WTC11 (cell line): ENCODE measurements at regions not wholly inside any gene's neighbourhood (a gene's known extent, or its start where the extent isn't known, plus 50 kb on each side); places are given as distances from the start of the nearest gene placed in this dataset.

Experiments used
- ATF3 ChIP-seq: sonication (generic); formaldehyde crosslinking; conservative IDR thresholded peaks from 2 replicates; pipeline ENCODE4 v1.8.1; 2022; ENCODE audit warnings: mild to moderate bottlenecking, missing genetic modification reagents
- NR2C2 ChIP-seq: sonication (generic); formaldehyde crosslinking; IDR thresholded peaks from 2 replicates; pipeline ENCODE4 v1.8.0; 2022; ENCODE audit warnings: mild to moderate bottlenecking, missing genetic modification reagents
- TP53 ChIP-seq: sonication (generic); formaldehyde crosslinking; IDR thresholded peaks from 2 replicates; pipeline ENCODE4 v1.8.1; 2023; ENCODE audit warnings: mild to moderate bottlenecking, missing genetic modification reagents
- ZNF138 ChIP-seq: sonication (generic); formaldehyde crosslinking; conservative IDR thresholded peaks from 2 replicates; pipeline ENCODE4 v1.8.1; 2022; ENCODE audit warnings: mild to moderate bottlenecking, moderate library complexity, missing genetic modification reagents

- TF ChIP-seq ATF3 (CRISPR knock-in tag) (no peak), NR2C2 (CRISPR knock-in tag) (no peak), TP53 (CRISPR knock-in tag) (no peak), ZNF138 (CRISPR knock-in tag) (no peak)
Measured at GRCh38 chrX:124280294-124280902, 52.1 kb upstream of the TEX13D start.
